ENCODE measurements at regions not wholly inside any gene's neighbourhood (a gene's known extent, or its start where the extent isn't known, plus 50 kb on each side); places are given as distances from the start of the nearest gene placed in this dataset.

GRCh38 chr10:50981385-50981784 is 92.9 kb upstream of the PRKG1 start:
- CTCF ChIA-PET, result no interaction called here
- TF ChIP-seq SIN3A (IDR thresholded peaks at IDR 0.05; ENCODE audit: borderline replicate concordance, insufficient read depth, low read depth, low read length) (no peak), REST (IDR thresholded peaks at IDR 0.05; ENCODE audit: insufficient read depth in 1 of 2, low read depth in 2 of 2, low read length in 1 of 2) (no peak), POLR2AphosphoS5 (IDR thresholded peaks at IDR 0.05; ENCODE audit: low read depth, low read length) (no peak), CTCF (IDR thresholded peaks at IDR 0.05) (no peak), TCF7L2 (IDR thresholded peaks at IDR 0.05; ENCODE audit: low read depth, low read length) (no peak)
- no peak for ATAC-seq
- POLR2A ChIA-PET, result no interaction called here
- Histone ChIP-seq H3K36me3 (ENCODE audit: control insufficient read depth, insufficient read depth, low read length) (no peaks in the 10 kb centered on the region), H3K27ac (ENCODE audit: low read length) (no peak overlapping the region), H3K4me3 (ENCODE audit: low read depth in 2 of 2, low read length in 2 of 2) (no peak overlapping the region), H3K27me3 (ENCODE audit: control insufficient read depth, insufficient read depth, low read length) (peaks cover 7% of the 10 kb centered on the region), H3K9me3 (ENCODE audit: control insufficient read depth, insufficient read depth, low read depth, low read length) (no peaks in the 10 kb centered on the region), H3K4me1 (ENCODE audit: control insufficient read depth, insufficient read depth, low read length) (no peaks in the 10 kb centered on the region)
- in situ Hi-C loops (cut with HindIII; ENCODE audit: low pct_unique_long_range_greater_than_20kb, low sequenced_read_pairs) (no loop called here), intact Hi-C loops (cut with micrococcal nuclease; ENCODE audit: unreplicated experiment) (loop anchor here (10.0 kb wide), 1 partner anchor 1793 kb away; the partner anchor contains the start of gene MBL2)
- BruUV-seq (replicated peaks), result no TSS peak
- DNase-seq (ENCODE audit: low read depth, low spot score), result no peak

- no TSS peak for BruUV-seq (replicated peaks)
- in situ Hi-C loops (cut with HindIII; ENCODE audit: low pct_unique_long_range_greater_than_20kb, low sequenced_read_pairs), result no loop called here
- TF ChIP-seq CTCF (IDR thresholded peaks at IDR 0.05) (no peak), REST (IDR thresholded peaks at IDR 0.05; ENCODE audit: insufficient read depth in 1 of 2, low read depth in 2 of 2, low read length in 1 of 2) (no peak), POLR2AphosphoS5 (IDR thresholded peaks at IDR 0.05; ENCODE audit: low read depth, low read length) (no peak), SIN3A (IDR thresholded peaks at IDR 0.05; ENCODE audit: borderline replicate concordance, insufficient read depth, low read depth, low read length) (no peak), TCF7L2 (IDR thresholded peaks at IDR 0.05; ENCODE audit: low read depth, low read length) (no peak)
- no peak overlapping the region for H3K4me3 ChIP-seq (ENCODE audit: low read depth in 2 of 2, low read length in 2 of 2)
- no peaks in the 10 kb centered on the region for H3K9me3 ChIP-seq (ENCODE audit: control insufficient read depth, insufficient read depth, low read depth, low read length)
- peaks cover 8% of the 10 kb centered on the region for H3K27me3 ChIP-seq (ENCODE audit: control insufficient read depth, insufficient read depth, low read length)
- POLR2A ChIA-PET, result no interaction called here
- DNase-seq (ENCODE audit: low read depth, low spot score), result no peak
- no peak for ATAC-seq
- no peak overlapping the region for H3K27ac ChIP-seq (ENCODE audit: low read length)
- CTCF ChIA-PET, result no interaction called here
- H3K36me3 ChIP-seq (ENCODE audit: control insufficient read depth, insufficient read depth, low read length), result no peaks in the 10 kb centered on the region
- intact Hi-C loops (cut with micrococcal nuclease; ENCODE audit: unreplicated experiment), result loop anchor here (10.0 kb wide), 1 partner anchor 1793 kb away; the partner anchor contains the start of gene MBL2
- H3K4me1 ChIP-seq (ENCODE audit: control insufficient read depth, insufficient read depth, low read length), result no peaks in the 10 kb centered on the region
Observed at GRCh38 chr10:50981904-50982303, 92.4 kb upstream of the PRKG1 start.
